Neural cell (in vitro differentiated cells): ENCODE measurements at regions not wholly inside any gene's neighbourhood (a gene's known extent, or its start where the extent isn't known, plus 50 kb on each side); places are given as distances from the start of the nearest gene placed in this dataset.

ENCODE experiments used
- H2AFZ ChIP-seq: fragments of 200-600, 300-800 bp; sonication (generic), shearing (Covaris generic); 2 replicates; pipeline ENCODE4 v1.6.0; 2014; ENCODE audit warnings: low read depth, mild to moderate bottlenecking, antibody characterized with exemption, low read length, moderate library complexity
- H3F3A ChIP-seq: fragments of 200-600 bp; shearing (Covaris generic); 2 replicates; pipeline ENCODE4 v1.6.1; 2016; ENCODE audit warnings: mild to moderate bottlenecking, moderate library complexity, mixed read lengths, antibody characterized with exemption, low read length; ENCODE audit not compliant: insufficient read depth, poor library complexity, severe bottlenecking
- H3K27ac ChIP-seq: fragments of 200-600, 300-800 bp; sonication (generic), shearing (Covaris generic); 2 replicates; pipeline ENCODE4 v1.5.1; 2014; ENCODE audit warnings: mild to moderate bottlenecking, low read length, moderate library complexity
- H3K27me3 ChIP-seq: fragments of 300-800, 200-600 bp; sonication (generic), shearing (Covaris generic); 2 replicates; pipeline ENCODE4 v1.6.0; 2014; ENCODE audit warnings: mild to moderate bottlenecking, low read depth, low read length, moderate library complexity; ENCODE audit not compliant: insufficient read depth
- H3K36me3 ChIP-seq: fragments of 300-800, 200-600 bp; sonication (generic), shearing (Covaris generic); 2 replicates; pipeline ENCODE4 v1.5.1; 2014; ENCODE audit warnings: mild to moderate bottlenecking, antibody characterized with exemption, low read length, moderate library complexity; ENCODE audit not compliant: insufficient read depth
- H3K4me2 ChIP-seq: fragments of 300-800, 200-600 bp; sonication (generic), shearing (Covaris generic); 2 replicates; pipeline ENCODE4 v1.6.0; 2014; ENCODE audit warnings: mild to moderate bottlenecking, low read length
- H3K4me3 ChIP-seq: fragments of 300-800, 200-600 bp; sonication (generic), shearing (Covaris generic); 2 replicates; pipeline ENCODE4 v1.5.1; 2014; ENCODE audit warnings: mild to moderate bottlenecking, low read length, moderate library complexity
- H3K79me2 ChIP-seq: fragments of 200-600 bp; shearing (Covaris generic); replicated peaks from 2 replicates; pipeline ENCODE4 v1.6.0; 2014; ENCODE audit warnings: mild to moderate bottlenecking, low read length, moderate library complexity; ENCODE audit not compliant: insufficient read depth
- H3K9ac ChIP-seq: fragments of 300-800, 200-600 bp; sonication (generic), shearing (Covaris generic); 2 replicates; pipeline ENCODE4 v1.6.1; 2016; ENCODE audit warnings: mild to moderate bottlenecking, low read length, mixed read lengths
- H3K9me2 ChIP-seq: fragments of 200-600 bp; shearing (Covaris generic); 2 replicates; pipeline ENCODE4 v1.6.1; 2016; ENCODE audit warnings: mild to moderate bottlenecking, low read length, mixed read lengths; ENCODE audit not compliant: insufficient read depth
- H3K9me3 ChIP-seq: fragments of 200-600, 300-800 bp; sonication (generic), shearing (Covaris generic); 2 replicates; pipeline ENCODE4 v1.6.1; 2016; ENCODE audit warnings: mild to moderate bottlenecking, mixed run types, low read length, moderate library complexity, mixed read lengths
- H4K20me1 ChIP-seq: fragments of 200-600 bp; shearing (Covaris generic); 2 replicates; pipeline ENCODE4 v1.6.1; 2016; ENCODE audit warnings: mild to moderate bottlenecking, mixed run types; ENCODE audit not compliant: insufficient read depth
- EP300 ChIP-seq: fragments of 450-650 bp; conservative IDR thresholded peaks from 2 replicates; pipeline ENCODE4 v1.6.1; 2014; ENCODE audit warnings: antibody characterized with exemption, mild to moderate bottlenecking, moderate library complexity; ENCODE audit not compliant: poor library complexity, severe bottlenecking
- EZH2 ChIP-seq: fragments of 200-600, 300-800 bp; shearing (Covaris generic), sonication (generic); IDR thresholded peaks from 2 replicates; pipeline ENCODE4 v1.6.1; 2014; ENCODE audit warnings: antibody characterized with exemption, low read length, borderline replicate concordance, mild to moderate bottlenecking; ENCODE audit not compliant: insufficient read depth, poor library complexity, severe bottlenecking
- MXI1 ChIP-seq: fragments of 450-650 bp; conservative IDR thresholded peaks from 2 replicates; pipeline ENCODE4 v1.6.1; 2014; ENCODE audit warnings: antibody characterized with exemption, mild to moderate bottlenecking; ENCODE audit not compliant: poor library complexity, severe bottlenecking
- POLR2AphosphoS5 ChIP-seq: IDR thresholded peaks from 2 replicates; pipeline ENCODE4 v1.6.1; 2012
- RAD21 ChIP-seq: fragments of 450-650 bp; conservative IDR thresholded peaks from 2 replicates; pipeline ENCODE4 v1.6.1; 2014; ENCODE audit warnings: antibody characterized with exemption, mild to moderate bottlenecking, moderate library complexity
- REST ChIP-seq: IDR thresholded peaks from 2 replicates; pipeline ENCODE4 v1.6.1; 2012; ENCODE audit warnings: borderline replicate concordance
- SMC3 ChIP-seq: fragments of 450-650 bp; conservative IDR thresholded peaks from 2 replicates; pipeline ENCODE4 v1.6.1; 2014; ENCODE audit warnings: antibody characterized with exemption, mild to moderate bottlenecking, moderate library complexity; ENCODE audit not compliant: poor library complexity
- TAF1 ChIP-seq: IDR thresholded peaks from 2 replicates; pipeline ENCODE4 v1.6.1; 2012; ENCODE audit warnings: low read depth
- TF ChIP-seq, protein P1 (sequence below): fragments of 450-650 bp; IDR thresholded peaks from 2 replicates; pipeline ENCODE4 v1.5.1; 2014; ENCODE audit warnings: antibody characterized with exemption, mild to moderate bottlenecking, moderate library complexity; ENCODE audit not compliant: poor library complexity, severe bottlenecking

DNA sequence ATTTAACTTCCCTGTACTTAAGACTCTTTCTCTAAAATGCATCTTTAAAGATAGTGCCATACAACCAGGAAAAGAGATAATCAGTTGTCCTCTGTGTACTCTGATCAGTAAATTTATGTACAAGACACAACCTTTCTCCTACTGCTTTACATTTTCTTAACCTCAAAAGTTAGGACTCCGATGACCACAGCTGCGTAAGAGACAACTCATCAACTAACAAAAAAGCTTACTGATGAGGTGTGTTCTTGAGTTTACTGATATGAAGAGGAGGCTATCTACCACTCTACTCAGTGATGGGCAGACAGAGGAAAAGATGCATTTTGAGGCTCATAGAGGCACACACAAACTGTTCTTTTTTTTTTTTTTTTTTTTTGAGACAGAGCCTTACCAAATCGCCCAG lies 71.4 kb upstream of the HIF1A start:
- Histone ChIP-seq H3K27me3 (no peaks in the 10 kb centered on the region), H3K9ac (no peak overlapping the region), H2AFZ (no peak overlapping the region), H3K9me3 (no peaks in the 10 kb centered on the region), H3K4me3 (no peak overlapping the region), H3K9me2 (no peaks in the 10 kb centered on the region), H3K27ac (no peak overlapping the region), H3K79me2 (no peaks in the 10 kb centered on the region), H3F3A (no peaks in the 10 kb centered on the region), H3K36me3 (no peaks in the 10 kb centered on the region), H3K4me2 (no peak overlapping the region), H4K20me1 (no peaks in the 10 kb centered on the region)
- no peak for TF ChIP-seq SMC3

DNA sequence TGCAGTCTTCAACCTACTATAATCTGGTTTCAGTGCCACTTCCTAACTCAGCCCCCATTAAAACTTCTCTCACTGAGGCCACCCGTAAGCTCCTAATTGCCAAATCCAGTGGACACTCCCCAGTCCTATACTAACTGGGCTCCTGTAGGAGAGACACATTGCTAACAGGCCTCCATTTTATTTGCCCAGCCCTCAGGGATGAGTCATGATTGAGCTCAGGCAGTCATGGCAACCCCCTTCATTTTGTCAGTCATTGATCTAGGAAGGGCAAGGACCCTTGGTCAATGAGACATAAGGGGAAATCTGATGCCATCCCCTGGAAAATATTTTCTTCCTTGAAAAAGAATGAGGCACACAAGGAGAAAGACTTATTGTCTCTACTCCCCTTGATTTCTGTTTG lies 70.1 kb upstream of the HIF1A start:
- H4K20me1 ChIP-seq, result no peaks in the 10 kb centered on the region
- no peaks in the 10 kb centered on the region for H3K27me3 ChIP-seq
- no peak overlapping the region for H3K4me2 ChIP-seq
- TF ChIP-seq, protein P1, sequence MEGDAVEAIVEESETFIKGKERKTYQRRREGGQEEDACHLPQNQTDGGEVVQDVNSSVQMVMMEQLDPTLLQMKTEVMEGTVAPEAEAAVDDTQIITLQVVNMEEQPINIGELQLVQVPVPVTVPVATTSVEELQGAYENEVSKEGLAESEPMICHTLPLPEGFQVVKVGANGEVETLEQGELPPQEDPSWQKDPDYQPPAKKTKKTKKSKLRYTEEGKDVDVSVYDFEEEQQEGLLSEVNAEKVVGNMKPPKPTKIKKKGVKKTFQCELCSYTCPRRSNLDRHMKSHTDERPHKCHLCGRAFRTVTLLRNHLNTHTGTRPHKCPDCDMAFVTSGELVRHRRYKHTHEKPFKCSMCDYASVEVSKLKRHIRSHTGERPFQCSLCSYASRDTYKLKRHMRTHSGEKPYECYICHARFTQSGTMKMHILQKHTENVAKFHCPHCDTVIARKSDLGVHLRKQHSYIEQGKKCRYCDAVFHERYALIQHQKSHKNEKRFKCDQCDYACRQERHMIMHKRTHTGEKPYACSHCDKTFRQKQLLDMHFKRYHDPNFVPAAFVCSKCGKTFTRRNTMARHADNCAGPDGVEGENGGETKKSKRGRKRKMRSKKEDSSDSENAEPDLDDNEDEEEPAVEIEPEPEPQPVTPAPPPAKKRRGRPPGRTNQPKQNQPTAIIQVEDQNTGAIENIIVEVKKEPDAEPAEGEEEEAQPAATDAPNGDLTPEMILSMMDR, result no peak
- TF ChIP-seq REST (no peak), SMC3 (no peak), POLR2AphosphoS5 (no peak), MXI1 (no peak), EP300 (no peak), EZH2 (no peak), TAF1 (no peak), RAD21 (no peak)
- no peaks in the 10 kb centered on the region for H3F3A ChIP-seq
- H3K27ac ChIP-seq, result no peak overlapping the region
- H3K9me2 ChIP-seq, result no peaks in the 10 kb centered on the region
- no peaks in the 10 kb centered on the region for H3K36me3 ChIP-seq
- H3K9ac ChIP-seq, result no peak overlapping the region
- H3K9me3 ChIP-seq, result no peaks in the 10 kb centered on the region
- no peaks in the 10 kb centered on the region for H3K79me2 ChIP-seq
- no peak overlapping the region for H3K4me3 ChIP-seq
- H2AFZ ChIP-seq, result no peak overlapping the region

GRCh38 chr14:61627612-61628011 lies 67.7 kb upstream of the HIF1A start:
- no peaks in the 10 kb centered on the region for H3K9me3 ChIP-seq
- no peaks in the 10 kb centered on the region for H3K36me3 ChIP-seq
- H3K27ac ChIP-seq, result no peak overlapping the region
- H3K4me3 ChIP-seq, result no peak overlapping the region
- no peaks in the 10 kb centered on the region for H3K79me2 ChIP-seq
- no peak overlapping the region for H3K4me2 ChIP-seq
- TF ChIP-seq REST (no peak), EZH2 (no peak), EP300 (no peak), TAF1 (no peak), POLR2AphosphoS5 (no peak), RAD21 (no peak), SMC3 (no peak), MXI1 (no peak)
- TF ChIP-seq, protein P1, result no peak
- no peaks in the 10 kb centered on the region for H4K20me1 ChIP-seq
- H3F3A ChIP-seq, result no peaks in the 10 kb centered on the region
- no peaks in the 10 kb centered on the region for H3K27me3 ChIP-seq
- H2AFZ ChIP-seq, result no peak overlapping the region
- H3K9me2 ChIP-seq, result no peaks in the 10 kb centered on the region
- H3K9ac ChIP-seq, result no peak overlapping the region
